Skeletal muscle tissue (tissue), 3 donors: ENCODE measurements at regions not wholly inside any gene's neighbourhood (a gene's known extent, or its start where the extent isn't known, plus 50 kb on each side); places are given as distances from the start of the nearest gene placed in this dataset.

Experiments
- H3K27ac ChIP-seq: one replicate; pipeline ENCODE4 v1.7.0; 2013; ENCODE audit warnings: mild to moderate bottlenecking, low read depth, low read length, inconsistent platforms
- H3K27me3 ChIP-seq, 3 donors: one replicate each; pipeline ENCODE4 v1.7.0; 2013; ENCODE audit warnings: low read length in 3 of 3; ENCODE audit not compliant: control insufficient read depth in 3 of 3, insufficient read depth in 3 of 3
- H3K36me3 ChIP-seq, 3 donors: one replicate each; pipeline ENCODE4 v1.7.0; 2013; ENCODE audit warnings: low read length in 3 of 3; ENCODE audit not compliant: control insufficient read depth in 3 of 3, insufficient read depth in 3 of 3
- H3K4me1 ChIP-seq, 3 donors: one replicate each; pipeline ENCODE4 v1.7.0; 2013; ENCODE audit warnings: low read length in 3 of 3, mild to moderate bottlenecking in 3 of 3; ENCODE audit not compliant: control insufficient read depth in 3 of 3, insufficient read depth in 3 of 3
- H3K4me3 ChIP-seq, 3 donors: one replicate each; pipeline ENCODE4 v1.7.0; 2013; ENCODE audit warnings: low read length in 3 of 3
- H3K9ac ChIP-seq, 3 donors: one replicate each; pipeline ENCODE4 v1.7.0; 2013; ENCODE audit warnings: low read length in 3 of 3, mild to moderate bottlenecking in 3 of 3, moderate library complexity in 2 of 3, low read depth in 1 of 3
- H3K9me3 ChIP-seq, 3 donors: one replicate each; pipeline ENCODE4 v1.7.0; 2013; ENCODE audit warnings: low read length in 3 of 3; ENCODE audit not compliant: control insufficient read depth in 3 of 3
- donor health status: Osteomylitis.

DNA sequence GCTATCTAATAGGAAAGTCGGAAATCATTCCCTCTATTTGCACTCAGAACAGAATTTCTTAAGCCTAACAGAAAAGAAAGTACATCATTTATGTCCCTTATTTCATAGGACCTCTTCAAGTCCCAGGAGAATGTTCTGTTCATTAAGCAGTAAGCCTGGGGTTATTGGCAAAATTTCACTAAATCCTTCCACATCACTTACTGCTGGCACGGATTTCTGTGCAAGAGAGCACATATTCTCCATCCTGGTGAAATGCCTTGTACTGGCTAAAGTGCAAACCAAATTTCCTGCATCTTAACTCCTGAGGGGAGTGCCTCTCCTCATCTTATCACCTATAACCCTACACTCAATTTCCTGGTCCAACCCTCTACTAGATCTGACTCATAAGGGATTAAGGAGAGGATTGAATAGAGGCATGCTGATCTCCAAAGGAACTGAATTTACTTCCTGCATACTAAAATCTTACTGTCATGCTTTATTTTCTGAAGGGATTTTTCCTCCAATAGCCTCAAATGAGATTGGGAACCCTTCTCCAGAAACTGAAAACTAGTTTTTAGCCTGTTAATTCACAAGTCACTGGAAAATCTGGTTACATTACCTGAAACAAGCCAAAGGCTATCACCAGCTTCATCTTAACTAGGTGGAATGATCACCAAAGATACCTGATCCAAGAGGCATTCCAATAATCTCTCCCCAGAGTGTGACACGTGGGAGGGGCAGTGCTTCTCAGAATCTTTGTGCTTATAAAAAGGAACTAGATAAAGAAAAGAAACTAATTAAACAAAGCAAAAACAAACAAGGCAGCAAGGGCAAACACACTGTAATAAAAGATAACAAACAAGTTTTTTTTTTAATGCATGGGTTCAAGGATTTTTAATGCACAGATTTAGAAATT is 311.1 kb downstream of the NR4A2 start:
- no peaks in the 10 kb centered on the region for H3K27me3 ChIP-seq
- no peak overlapping the region for H3K27ac ChIP-seq
- no peaks in the 10 kb centered on the region for H3K4me1 ChIP-seq
- no peak overlapping the region for H3K9ac ChIP-seq
- H3K4me3 ChIP-seq, result no peak overlapping the region
- H3K9me3 ChIP-seq, result no peaks in the 10 kb centered on the region
- H3K36me3 ChIP-seq, result no peaks in the 10 kb centered on the region

DNA sequence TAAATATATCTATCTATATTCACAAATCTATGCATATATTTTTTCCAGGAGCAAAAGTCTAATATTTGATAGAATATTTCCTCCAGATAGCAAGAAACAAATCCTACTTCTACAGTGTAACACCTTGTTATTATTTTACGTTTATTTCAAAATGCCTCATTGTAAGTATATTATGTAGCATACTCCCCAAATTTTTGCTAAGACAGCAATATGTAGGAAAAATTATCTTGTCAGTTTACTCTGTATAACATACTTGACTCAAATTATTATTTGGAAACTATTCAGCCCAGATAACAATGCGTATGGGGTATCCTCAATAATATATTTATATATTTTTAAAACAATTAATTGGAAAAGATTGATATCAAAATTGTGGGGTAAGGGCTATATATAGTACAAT is 313.2 kb downstream of the NR4A2 start:
- Histone ChIP-seq H3K27ac (no peak overlapping the region), H3K9me3 (no peaks in the 10 kb centered on the region), H3K4me1 (no peaks in the 10 kb centered on the region), H3K9ac (no peak overlapping the region), H3K27me3 (no peaks in the 10 kb centered on the region), H3K4me3 (no peak overlapping the region), H3K36me3 (no peaks in the 10 kb centered on the region)

DNA sequence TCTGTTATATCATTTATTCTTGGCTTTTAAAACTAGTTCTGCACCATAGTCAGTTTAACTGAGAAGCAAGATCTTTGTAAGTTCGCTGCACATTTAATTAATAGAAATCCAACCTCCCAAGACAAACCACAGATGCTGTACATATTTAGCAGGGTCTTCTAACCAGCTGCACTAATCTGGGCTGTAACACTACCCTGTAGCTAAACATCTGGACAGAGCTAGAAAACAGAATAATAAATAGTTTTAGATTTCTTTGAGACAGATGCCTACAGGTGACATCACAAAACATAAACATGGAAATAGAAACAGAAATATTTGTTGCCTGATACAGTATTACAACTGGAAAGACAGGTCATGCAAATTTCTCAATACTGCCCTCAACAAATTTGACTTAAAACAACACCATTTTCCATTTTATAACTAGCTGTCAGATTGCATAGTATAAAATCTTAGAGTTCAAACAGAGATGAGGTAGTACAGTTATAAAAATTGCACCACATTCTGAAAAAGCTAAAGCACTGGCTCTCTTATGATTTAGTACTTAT is 315.1 kb downstream of the NR4A2 start:
- H3K36me3 ChIP-seq, result no peaks in the 10 kb centered on the region
- no peak overlapping the region for H3K9ac ChIP-seq
- H3K4me1 ChIP-seq, result no peaks in the 10 kb centered on the region
- no peaks in the 10 kb centered on the region for H3K27me3 ChIP-seq
- no peak overlapping the region for H3K27ac ChIP-seq
- no peak overlapping the region for H3K4me3 ChIP-seq
- no peaks in the 10 kb centered on the region for H3K9me3 ChIP-seq

DNA sequence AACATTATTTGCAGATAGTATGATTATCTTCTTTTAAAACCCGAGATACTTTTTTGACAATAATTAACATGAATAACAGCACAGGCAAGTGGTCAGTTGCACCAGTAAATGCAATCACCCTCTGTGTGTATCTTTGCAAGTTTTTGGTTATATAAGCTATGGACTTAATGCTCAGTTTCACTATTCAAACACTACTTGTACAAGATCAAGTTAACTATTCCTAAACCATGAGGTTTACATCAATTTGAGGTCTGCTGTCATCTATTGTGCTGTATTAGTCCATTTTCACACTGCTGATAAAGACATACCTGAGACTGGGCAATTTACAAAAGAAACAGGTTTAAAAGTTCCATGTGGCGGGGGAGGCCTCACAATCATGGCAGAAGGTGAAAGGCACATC is 323.2 kb downstream of the NR4A2 start:
- Histone ChIP-seq H3K27me3 (no peaks in the 10 kb centered on the region), H3K27ac (no peak overlapping the region), H3K9me3 (peaks cover 0 to 3% (median 0%) of the 10 kb centered on the region in 3 donors), H3K9ac (no peak overlapping the region), H3K4me1 (no peaks in the 10 kb centered on the region), H3K4me3 (no peak overlapping the region), H3K36me3 (no peaks in the 10 kb centered on the region)

DNA sequence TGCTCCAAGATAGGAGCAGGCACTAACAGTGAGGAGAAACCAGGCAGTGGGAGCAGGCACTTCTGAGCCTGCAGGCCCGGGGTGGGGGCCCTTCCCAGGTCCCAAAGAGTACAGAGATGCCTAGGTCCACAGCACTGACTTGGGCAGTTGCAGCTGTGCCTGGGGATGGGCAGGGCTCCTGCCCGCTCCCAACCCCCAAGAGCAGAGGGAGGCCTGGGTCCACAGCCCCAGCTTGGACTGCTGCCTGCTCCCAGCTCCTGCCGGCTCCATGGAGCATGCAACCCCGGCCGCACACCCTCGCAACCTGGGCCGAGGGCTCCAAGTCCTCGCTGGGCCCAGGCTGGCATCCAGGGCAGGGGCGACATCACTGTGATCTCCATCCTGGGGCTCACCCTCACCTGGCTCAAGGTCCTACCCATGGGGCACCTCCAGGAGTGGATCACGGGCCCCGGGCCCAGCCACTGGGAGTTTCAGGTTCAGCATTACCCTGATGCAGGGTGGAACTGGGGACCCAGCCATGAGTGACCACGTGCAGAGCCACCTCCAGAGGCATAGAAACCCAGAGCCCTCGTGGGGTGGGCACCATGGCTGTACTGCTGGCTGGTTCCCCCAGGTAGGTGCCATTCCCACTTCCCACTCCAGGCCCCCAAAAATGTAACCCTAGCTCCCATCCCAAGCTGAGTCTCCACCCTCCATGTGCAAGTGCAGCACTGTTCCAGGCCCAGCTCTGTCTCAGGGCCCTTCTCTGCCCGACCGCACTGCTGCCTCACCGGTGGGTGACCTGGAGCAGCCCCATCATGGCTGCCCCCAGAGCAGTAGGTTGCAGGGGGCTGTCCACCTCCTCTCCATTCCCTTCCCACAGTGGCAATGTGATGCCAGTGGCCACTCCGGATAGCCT is 325.6 kb downstream of the NR4A2 start:
- Histone ChIP-seq H3K4me3 (no peak overlapping the region), H3K27ac (no peak overlapping the region), H3K27me3 (no peaks in the 10 kb centered on the region), H3K36me3 (no peaks in the 10 kb centered on the region), H3K9ac (no peak overlapping the region), H3K4me1 (no peaks in the 10 kb centered on the region), H3K9me3 (peaks cover 0 to 3% (median 0%) of the 10 kb centered on the region in 3 donors)

DNA sequence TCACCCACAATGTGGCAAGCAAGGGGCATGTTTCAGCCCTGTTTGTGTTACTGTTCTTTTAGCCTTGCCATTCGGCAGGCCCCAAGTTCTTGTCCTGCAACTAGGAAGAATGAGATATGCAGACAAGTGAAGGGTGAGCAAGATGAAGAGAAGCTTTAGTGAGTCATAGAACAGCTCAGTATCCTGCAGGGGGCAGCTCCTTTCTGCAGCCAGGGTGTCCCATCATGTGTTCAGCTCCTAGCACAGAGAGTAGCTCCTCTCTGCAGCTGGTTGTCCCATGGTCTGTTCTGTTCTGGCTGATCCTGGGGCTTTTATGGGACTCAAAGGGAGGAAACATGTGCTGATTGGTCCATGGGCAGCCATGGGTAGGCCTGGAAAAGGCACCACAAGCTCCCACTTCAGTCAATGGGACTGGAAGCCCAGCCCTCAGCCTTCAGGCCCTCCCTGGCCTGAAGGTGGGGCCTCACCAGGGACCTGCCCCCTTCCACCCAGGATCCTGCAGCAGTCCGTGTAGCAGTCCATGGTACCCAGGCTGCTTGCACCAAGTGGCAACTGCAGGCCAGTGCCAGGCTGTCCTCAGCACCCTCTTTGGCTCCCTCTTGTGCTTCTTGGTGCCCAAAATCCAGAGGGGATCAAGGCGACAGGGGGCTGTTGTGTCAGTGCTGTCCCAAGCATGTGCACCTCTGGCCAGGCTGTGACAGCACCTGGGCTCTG is 326.4 kb downstream of the NR4A2 start:
- no peak overlapping the region for H3K27ac ChIP-seq
- H3K36me3 ChIP-seq, result no peaks in the 10 kb centered on the region
- no peaks in the 10 kb centered on the region for H3K4me1 ChIP-seq

DNA sequence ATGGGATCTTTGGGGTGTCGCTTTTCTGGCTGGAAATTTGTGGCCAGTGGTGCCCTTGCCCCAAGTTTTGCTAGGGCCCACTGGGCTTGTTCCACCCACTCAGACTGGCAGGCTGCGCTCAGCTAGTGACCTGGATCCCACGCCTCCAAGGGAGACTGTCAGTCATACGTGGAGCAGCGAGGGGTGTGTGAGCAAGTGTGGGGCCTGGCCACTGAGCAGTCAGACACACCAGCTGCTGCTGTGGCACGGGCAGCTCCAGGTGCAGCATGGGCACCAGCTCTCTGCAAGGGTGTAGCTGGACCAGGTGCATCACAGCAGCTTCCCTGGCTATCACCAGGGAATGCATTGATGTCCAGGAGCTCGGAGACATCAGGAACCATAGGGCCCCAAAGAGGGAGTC is 327.0 kb downstream of the NR4A2 start:
- no peaks in the 10 kb centered on the region for H3K9me3 ChIP-seq
- H3K27ac ChIP-seq, result no peak overlapping the region
- H3K27me3 ChIP-seq, result no peaks in the 10 kb centered on the region
- no peak overlapping the region for H3K9ac ChIP-seq
- H3K36me3 ChIP-seq, result no peaks in the 10 kb centered on the region
- no peak overlapping the region for H3K4me3 ChIP-seq
- H3K4me1 ChIP-seq, result no peaks in the 10 kb centered on the region

More for the DNA sequence above, 326.4 kb downstream of the NR4A2 start:
- peaks cover 0 to 2% (median 0%) of the 10 kb centered on the region in 3 donors for H3K9me3 ChIP-seq
- H3K27me3 ChIP-seq, result no peaks in the 10 kb centered on the region
- no peak overlapping the region for H3K4me3 ChIP-seq
- H3K9ac ChIP-seq, result no peak overlapping the region

DNA sequence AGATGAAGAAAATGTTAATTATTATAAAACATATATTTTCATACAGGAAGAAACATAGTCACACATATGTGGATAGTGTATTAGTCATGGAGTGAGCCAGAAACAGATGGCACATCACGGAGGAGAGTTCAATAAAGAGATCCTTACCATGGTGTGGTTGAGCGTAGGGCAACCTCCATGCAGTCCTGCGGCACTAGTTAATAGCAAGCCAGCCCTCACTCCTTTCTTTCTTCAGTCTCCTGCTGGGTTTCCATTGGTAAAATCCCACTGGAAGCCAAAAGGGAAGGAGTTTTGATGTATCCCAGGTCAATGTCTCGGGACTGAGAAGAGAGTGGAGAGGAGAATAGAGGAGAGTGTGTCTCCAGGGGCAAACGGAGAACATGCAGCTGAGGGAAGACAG is 328.1 kb downstream of the NR4A2 start:
- H3K4me3 ChIP-seq, result no peak overlapping the region
- no peaks in the 10 kb centered on the region for H3K9me3 ChIP-seq
- no peaks in the 10 kb centered on the region for H3K4me1 ChIP-seq
- no peak overlapping the region for H3K27ac ChIP-seq
- no peaks in the 10 kb centered on the region for H3K36me3 ChIP-seq
- no peak overlapping the region for H3K9ac ChIP-seq
- no peaks in the 10 kb centered on the region for H3K27me3 ChIP-seq

DNA sequence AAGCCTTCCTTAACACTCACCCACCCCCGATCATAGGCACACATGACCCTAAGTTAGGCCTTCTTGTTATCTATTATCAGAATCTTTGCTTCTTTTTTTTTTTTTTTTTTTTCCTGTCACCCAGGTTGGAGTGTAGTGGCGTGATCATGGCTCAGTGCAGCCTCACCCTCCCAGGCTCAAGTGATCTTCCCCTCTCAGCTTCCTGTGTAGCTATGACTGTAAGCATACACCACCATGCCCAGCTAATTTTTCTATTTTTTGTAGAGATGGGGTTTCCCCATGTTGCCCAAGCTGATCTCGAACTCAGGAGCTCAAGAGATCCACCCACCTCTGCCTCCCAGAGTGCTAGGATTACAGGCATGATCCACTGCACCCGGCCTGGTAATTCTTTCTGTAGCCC is 328.7 kb downstream of the NR4A2 start:
- H3K36me3 ChIP-seq, result no peaks in the 10 kb centered on the region
- H3K4me1 ChIP-seq, result no peaks in the 10 kb centered on the region
- H3K27me3 ChIP-seq, result no peaks in the 10 kb centered on the region
- H3K27ac ChIP-seq, result no peak overlapping the region
- no peak overlapping the region for H3K9ac ChIP-seq
- H3K9me3 ChIP-seq, result no peaks in the 10 kb centered on the region
- H3K4me3 ChIP-seq, result no peak overlapping the region
